Trophoblast cell (in vitro differentiated cells and primary cell): ENCODE measurements at regions not wholly inside any gene's neighbourhood (a gene's known extent, or its start where the extent isn't known, plus 50 kb on each side); places are given as distances from the start of the nearest gene placed in this dataset.

ENCODE experiments used
- DNase-seq, 2 donors: peaks; one replicate each; pipeline ENCODE4 v3.0.0-alpha.2; 2016
- H2AFZ ChIP-seq: 2 replicates; pipeline ENCODE4 v1.6.1; 2013; ENCODE audit warnings: low read length, moderate library complexity, mild to moderate bottlenecking; ENCODE audit not compliant: insufficient read depth, poor library complexity
- H2AK5ac ChIP-seq: 2 replicates; pipeline ENCODE4 v1.6.1; 2013; ENCODE audit warnings: mild to moderate bottlenecking, low read length
- H2BK120ac ChIP-seq: 2 replicates; pipeline ENCODE4 v1.6.1; 2013; ENCODE audit warnings: low read length, mild to moderate bottlenecking, moderate library complexity; ENCODE audit not compliant: insufficient read depth, poor library complexity
- H2BK12ac ChIP-seq: 2 replicates; pipeline ENCODE4 v1.6.1; 2013; ENCODE audit warnings: mild to moderate bottlenecking, low read length, moderate library complexity
- H2BK5ac ChIP-seq: 2 replicates; pipeline ENCODE4 v1.6.1; 2013; ENCODE audit warnings: low read length, low read depth, moderate library complexity, mild to moderate bottlenecking; ENCODE audit not compliant: poor library complexity
- H3K14ac ChIP-seq: 2 replicates; pipeline ENCODE4 v1.6.1; 2013; ENCODE audit warnings: mild to moderate bottlenecking, low read length
- H3K18ac ChIP-seq: 2 replicates; pipeline ENCODE4 v1.6.1; 2013; ENCODE audit warnings: mild to moderate bottlenecking, low read length
- H3K23ac ChIP-seq: 2 replicates; pipeline ENCODE4 v1.6.1; 2013; ENCODE audit warnings: low read length
- H3K27ac ChIP-seq: 2 replicates; pipeline ENCODE4 v1.5.1; 2013; ENCODE audit warnings: low read depth, mild to moderate bottlenecking, inconsistent platforms, low read length, moderate library complexity
- H3K27me3 ChIP-seq: 2 replicates; pipeline ENCODE4 v1.6.1; 2013; ENCODE audit warnings: inconsistent platforms, mild to moderate bottlenecking, low read length, moderate library complexity; ENCODE audit not compliant: insufficient read depth
- H3K36me3 ChIP-seq, 2 experiments: 1 replicate in 1 of 2; 2 replicates in 1 of 2; pipeline ENCODE4 v1.6.1; 2013; ENCODE audit warnings: low read length in 2 of 2, mild to moderate bottlenecking in 2 of 2, moderate library complexity in 1 of 2; ENCODE audit not compliant: insufficient read depth in 2 of 2, control insufficient read depth in 1 of 2
- H3K4ac ChIP-seq: 2 replicates; pipeline ENCODE4 v1.6.1; 2013; ENCODE audit warnings: low read depth, mild to moderate bottlenecking, low read length, moderate library complexity
- H3K4me1 ChIP-seq, 2 experiments: 1 replicate in 1 of 2; 2 replicates in 1 of 2; pipeline ENCODE4 v1.6.1; 2013; ENCODE audit warnings: low read length in 2 of 2, mild to moderate bottlenecking in 2 of 2, moderate library complexity in 1 of 2; ENCODE audit not compliant: insufficient read depth in 2 of 2, control insufficient read depth in 1 of 2
- H3K4me2 ChIP-seq: 2 replicates; pipeline ENCODE4 v1.6.1; 2013; ENCODE audit warnings: inconsistent platforms, mild to moderate bottlenecking, low read length, moderate library complexity
- H3K4me3 ChIP-seq: 2 replicates; pipeline ENCODE4 v1.5.1; 2013; ENCODE audit warnings: mild to moderate bottlenecking, low read depth, low read length, inconsistent platforms
- H3K79me1 ChIP-seq: one replicate; pipeline ENCODE4 v1.6.1; 2013; ENCODE audit warnings: low read length
- H3K79me2 ChIP-seq: 2 replicates; pipeline ENCODE4 v1.6.1; 2013; ENCODE audit warnings: low read length, mild to moderate bottlenecking; ENCODE audit not compliant: control insufficient read depth, insufficient read depth, poor library complexity
- H3K9ac ChIP-seq: 2 replicates; pipeline ENCODE4 v1.6.1; 2013; ENCODE audit warnings: mild to moderate bottlenecking, low read length
- H3K9me3 ChIP-seq: 2 replicates; pipeline ENCODE4 v1.6.1; 2013; ENCODE audit warnings: low read depth, mild to moderate bottlenecking, control low read depth, inconsistent platforms, low read length; ENCODE audit not compliant: insufficient read depth
- H4K12ac ChIP-seq: 2 replicates; pipeline ENCODE4 v1.6.1; 2013; ENCODE audit warnings: low read depth, mild to moderate bottlenecking, low read length, moderate library complexity
- H4K8ac ChIP-seq: 2 replicates; pipeline ENCODE4 v1.6.1; 2013; ENCODE audit warnings: low read depth, mild to moderate bottlenecking, low read length, moderate library complexity
- H4K91ac ChIP-seq: one replicate; pipeline ENCODE4 v1.6.1; 2013; ENCODE audit warnings: low read depth, mild to moderate bottlenecking, low read length, moderate library complexity
- WGBS: extraction: QIAGEN DNeasy Blood & Tissue Kit; methylation state at CpG from one replicate; pipeline ENCODE4 v1.1.7; 2013; ENCODE audit warnings: missing lambda C conversion rate; ENCODE audit not compliant: insufficient read length, insufficient coverage; ENCODE audit errors: extremely low coverage; 5-methylcytosine and 5-hydroxymethylcytosine counted together

- Histone ChIP-seq H3K9me3 (peaks cover 14% of the 10 kb centered on the region), H3K36me3 (no peaks in the 10 kb centered on the region), H3K79me1 (no peaks in the 10 kb centered on the region), H4K12ac (no peak overlapping the region), H3K9ac (no peak overlapping the region), H3K14ac (no peak overlapping the region), H4K91ac (no peak overlapping the region), H4K8ac (no peak overlapping the region), H3K18ac (no peak overlapping the region), H3K27me3 (no peaks in the 10 kb centered on the region), H3K4me1 (no peaks in the 10 kb centered on the region), H2AFZ (no peak overlapping the region), H2BK5ac (no peak overlapping the region), H2AK5ac (no peak overlapping the region), H3K23ac (no peak overlapping the region), H3K4ac (no peak overlapping the region), H3K27ac (no peak overlapping the region), H3K79me2 (no peaks in the 10 kb centered on the region), H2BK12ac (no peak overlapping the region), H3K4me2 (no peak overlapping the region), H3K4me3 (no peak overlapping the region), H2BK120ac (no peak overlapping the region)
- WGBS = no CpG with 5 or more reads among the region's 2 CpGs
- DNase-seq = no peak
Measured at GRCh38 chr22:48261706-48262105, 1499.3 kb downstream of the TBC1D22A start.

DNA sequence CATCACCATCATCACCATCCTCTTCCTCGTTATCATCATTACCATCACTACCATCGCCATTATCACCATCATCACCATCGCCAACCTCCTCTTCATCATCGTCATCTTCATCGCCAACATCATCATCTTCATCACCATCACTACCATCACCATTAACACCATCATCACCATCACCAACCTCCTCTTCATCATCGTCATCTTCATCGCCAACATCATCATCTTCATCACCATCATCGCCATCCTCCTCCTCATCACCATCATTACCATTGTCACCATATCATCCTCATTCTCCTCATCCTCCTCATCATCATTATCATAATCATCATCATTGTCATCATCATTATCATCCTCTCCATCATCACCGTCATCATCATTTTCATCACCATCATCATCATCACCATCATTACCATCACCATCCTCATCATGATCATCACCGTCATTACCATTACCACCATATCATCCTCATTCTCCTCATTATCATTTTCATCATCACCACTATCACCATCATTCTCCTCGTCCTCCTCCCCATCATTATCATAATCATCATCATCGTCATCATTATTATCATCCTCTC lies 1498.7 kb downstream of the TBC1D22A start:
- H4K91ac ChIP-seq = no peak overlapping the region
- no peak overlapping the region for H2AK5ac ChIP-seq
- H4K8ac ChIP-seq = no peak overlapping the region
- H3K4me2 ChIP-seq = no peak overlapping the region
- 100% methylated on average over 7 of the region's 12 CpGs for WGBS
- H3K9me3 ChIP-seq = peaks cover 14% of the 10 kb centered on the region
- no peak overlapping the region for H3K4ac ChIP-seq
- no peak for DNase-seq
- H3K79me1 ChIP-seq = no peaks in the 10 kb centered on the region
- no peak overlapping the region for H2BK120ac ChIP-seq
- H3K14ac ChIP-seq = no peak overlapping the region
- H3K9ac ChIP-seq = no peak overlapping the region
- H2BK12ac ChIP-seq = no peak overlapping the region
- H3K4me3 ChIP-seq = no peak overlapping the region
- no peak overlapping the region for H2AFZ ChIP-seq
- H3K79me2 ChIP-seq = no peaks in the 10 kb centered on the region
- H3K27me3 ChIP-seq = no peaks in the 10 kb centered on the region
- no peaks in the 10 kb centered on the region for H3K36me3 ChIP-seq
- no peak overlapping the region for H3K27ac ChIP-seq
- no peaks in the 10 kb centered on the region for H3K4me1 ChIP-seq
- H3K23ac ChIP-seq = no peak overlapping the region
- H4K12ac ChIP-seq = no peak overlapping the region
- H3K18ac ChIP-seq = no peak overlapping the region
- no peak overlapping the region for H2BK5ac ChIP-seq

DNA sequence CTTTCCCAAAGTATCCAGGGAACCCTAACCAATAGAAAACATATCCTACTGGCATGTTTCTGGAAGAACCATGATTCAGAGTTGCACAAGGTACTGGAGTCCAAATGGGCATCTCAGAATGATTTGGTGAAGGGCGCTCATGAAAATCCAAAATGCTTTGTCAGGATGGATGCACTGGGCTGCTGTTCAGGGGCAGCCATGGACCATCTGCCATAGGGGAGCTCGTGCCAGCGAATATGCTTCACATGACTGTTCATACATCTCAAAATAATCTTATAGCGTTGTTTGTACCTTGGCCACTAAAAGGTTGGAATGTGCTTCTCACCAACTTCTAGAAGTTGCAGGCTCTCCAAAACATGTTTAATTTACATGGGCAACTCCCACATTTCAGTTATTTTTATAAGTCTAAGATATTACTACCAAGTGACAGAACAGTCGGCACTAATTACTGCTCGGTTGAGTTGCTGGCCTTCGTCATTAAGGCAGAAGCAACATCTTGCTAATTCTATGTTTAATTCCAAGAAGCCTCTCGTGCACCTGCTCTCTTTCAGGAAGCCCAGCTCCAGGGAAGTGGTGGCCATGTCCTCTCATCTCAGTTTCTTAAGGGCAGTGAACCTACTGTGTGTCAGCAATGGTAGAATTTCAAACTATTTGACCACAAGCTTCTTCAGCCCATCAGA lies 1497.7 kb downstream of the TBC1D22A start:
- H3K4me3 ChIP-seq = no peak overlapping the region
- no peak overlapping the region for H3K14ac ChIP-seq
- no peak overlapping the region for H3K18ac ChIP-seq
- peaks cover 14% of the 10 kb centered on the region for H3K9me3 ChIP-seq
- WGBS = no CpG with 5 or more reads among the region's 8 CpGs
- no peaks in the 10 kb centered on the region for H3K36me3 ChIP-seq
- no peak overlapping the region for H3K27ac ChIP-seq
- no peak overlapping the region for H4K12ac ChIP-seq
- no peak overlapping the region for H4K91ac ChIP-seq
- H3K23ac ChIP-seq = no peak overlapping the region
- H2BK5ac ChIP-seq = no peak overlapping the region
- DNase-seq = no peak
- H2AFZ ChIP-seq = no peak overlapping the region
- H3K4me1 ChIP-seq = no peaks in the 10 kb centered on the region
- H3K4me2 ChIP-seq = no peak overlapping the region
- no peaks in the 10 kb centered on the region for H3K79me2 ChIP-seq
- H4K8ac ChIP-seq = no peak overlapping the region
- no peak overlapping the region for H3K9ac ChIP-seq
- no peak overlapping the region for H2AK5ac ChIP-seq
- no peaks in the 10 kb centered on the region for H3K27me3 ChIP-seq
- no peak overlapping the region for H2BK12ac ChIP-seq
- H3K79me1 ChIP-seq = no peaks in the 10 kb centered on the region
- no peak overlapping the region for H2BK120ac ChIP-seq
- no peak overlapping the region for H3K4ac ChIP-seq

DNA sequence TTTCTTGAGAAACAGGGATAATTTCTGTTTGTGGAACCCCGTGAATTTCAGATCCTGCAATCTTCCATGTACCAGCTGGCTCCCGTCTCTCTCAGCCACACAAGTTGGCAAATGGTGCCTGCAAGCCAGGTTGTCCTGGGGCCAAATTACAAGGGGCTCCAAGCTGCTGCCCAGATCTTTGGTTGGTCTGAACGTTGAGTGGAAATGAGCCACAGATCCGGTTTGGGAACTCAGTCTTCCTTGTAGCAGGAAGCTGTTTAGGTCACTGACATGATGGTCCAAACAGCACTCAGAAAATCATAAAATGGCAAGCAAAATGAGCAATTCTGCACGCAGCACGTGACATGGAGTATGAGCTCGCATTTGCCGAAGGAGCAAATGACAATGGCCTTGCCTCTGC lies 1496.4 kb downstream of the TBC1D22A start:
- H3K4me3 ChIP-seq = no peak overlapping the region
- H3K79me2 ChIP-seq = no peaks in the 10 kb centered on the region
- H3K9me3 ChIP-seq = peaks cover 13% of the 10 kb centered on the region
- no peak overlapping the region for H2BK12ac ChIP-seq
- no peak overlapping the region for H3K4me2 ChIP-seq
- no peaks in the 10 kb centered on the region for H3K27me3 ChIP-seq
- H2AFZ ChIP-seq = no peak overlapping the region
- H3K4me1 ChIP-seq = no peaks in the 10 kb centered on the region
- no peak overlapping the region for H3K23ac ChIP-seq
- no peaks in the 10 kb centered on the region for H3K36me3 ChIP-seq
- DNase-seq = no peak
- H3K79me1 ChIP-seq = no peaks in the 10 kb centered on the region
- H2AK5ac ChIP-seq = no peak overlapping the region
- no peak overlapping the region for H2BK120ac ChIP-seq
- WGBS = no CpG with 5 or more reads among the region's 8 CpGs
- H4K8ac ChIP-seq = no peak overlapping the region
- H3K9ac ChIP-seq = no peak overlapping the region
- no peak overlapping the region for H3K18ac ChIP-seq
- no peak overlapping the region for H4K91ac ChIP-seq
- no peak overlapping the region for H3K4ac ChIP-seq
- no peak overlapping the region for H4K12ac ChIP-seq
- no peak overlapping the region for H3K27ac ChIP-seq
- H2BK5ac ChIP-seq = no peak overlapping the region
- no peak overlapping the region for H3K14ac ChIP-seq
